ENCODE measurements at regions not wholly inside any gene's neighbourhood (a gene's known extent, or its start where the extent isn't known, plus 50 kb on each side); places are given as distances from the start of the nearest gene placed in this dataset.

GRCh38 chr2:16566701-16567100 lies 98.9 kb downstream of the CYRIA start:
- TF ChIP-seq, protein P1, sequence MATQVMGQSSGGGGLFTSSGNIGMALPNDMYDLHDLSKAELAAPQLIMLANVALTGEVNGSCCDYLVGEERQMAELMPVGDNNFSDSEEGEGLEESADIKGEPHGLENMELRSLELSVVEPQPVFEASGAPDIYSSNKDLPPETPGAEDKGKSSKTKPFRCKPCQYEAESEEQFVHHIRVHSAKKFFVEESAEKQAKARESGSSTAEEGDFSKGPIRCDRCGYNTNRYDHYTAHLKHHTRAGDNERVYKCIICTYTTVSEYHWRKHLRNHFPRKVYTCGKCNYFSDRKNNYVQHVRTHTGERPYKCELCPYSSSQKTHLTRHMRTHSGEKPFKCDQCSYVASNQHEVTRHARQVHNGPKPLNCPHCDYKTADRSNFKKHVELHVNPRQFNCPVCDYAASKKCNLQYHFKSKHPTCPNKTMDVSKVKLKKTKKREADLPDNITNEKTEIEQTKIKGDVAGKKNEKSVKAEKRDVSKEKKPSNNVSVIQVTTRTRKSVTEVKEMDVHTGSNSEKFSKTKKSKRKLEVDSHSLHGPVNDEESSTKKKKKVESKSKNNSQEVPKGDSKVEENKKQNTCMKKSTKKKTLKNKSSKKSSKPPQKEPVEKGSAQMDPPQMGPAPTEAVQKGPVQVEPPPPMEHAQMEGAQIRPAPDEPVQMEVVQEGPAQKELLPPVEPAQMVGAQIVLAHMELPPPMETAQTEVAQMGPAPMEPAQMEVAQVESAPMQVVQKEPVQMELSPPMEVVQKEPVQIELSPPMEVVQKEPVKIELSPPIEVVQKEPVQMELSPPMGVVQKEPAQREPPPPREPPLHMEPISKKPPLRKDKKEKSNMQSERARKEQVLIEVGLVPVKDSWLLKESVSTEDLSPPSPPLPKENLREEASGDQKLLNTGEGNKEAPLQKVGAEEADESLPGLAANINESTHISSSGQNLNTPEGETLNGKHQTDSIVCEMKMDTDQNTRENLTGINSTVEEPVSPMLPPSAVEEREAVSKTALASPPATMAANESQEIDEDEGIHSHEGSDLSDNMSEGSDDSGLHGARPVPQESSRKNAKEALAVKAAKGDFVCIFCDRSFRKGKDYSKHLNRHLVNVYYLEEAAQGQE (IDR thresholded peaks at IDR 0.05; ENCODE audit: insufficient read depth in 1 of 2, low read depth in 2 of 2, low read length in 2 of 2) = no peak
- no peak for TF ChIP-seq POLR2AphosphoS5 (IDR thresholded peaks at IDR 0.05; ENCODE audit: low read depth, low read length)
- TF ChIP-seq SIN3A (IDR thresholded peaks at IDR 0.05; ENCODE audit: borderline replicate concordance, insufficient read depth, low read length) = no peak
- TF ChIP-seq TAF1 (IDR thresholded peaks at IDR 0.05; ENCODE audit: borderline replicate concordance, insufficient read depth, low read length) = no peak
- TF ChIP-seq FOXP2 (optimal IDR thresholded peaks at IDR 0.05; ENCODE audit: borderline replicate concordance, extremely low read depth, extremely low read length, insufficient read depth) = no peak

- TF ChIP-seq, protein P1 (IDR thresholded peaks at IDR 0.05; ENCODE audit: insufficient read depth in 1 of 2, low read depth in 2 of 2, low read length in 2 of 2) = no peak
- no peak for TF ChIP-seq TAF1 (IDR thresholded peaks at IDR 0.05; ENCODE audit: borderline replicate concordance, insufficient read depth, low read length)
- TF ChIP-seq POLR2AphosphoS5 (IDR thresholded peaks at IDR 0.05; ENCODE audit: low read depth, low read length) = no peak
- TF ChIP-seq SIN3A (IDR thresholded peaks at IDR 0.05; ENCODE audit: borderline replicate concordance, insufficient read depth, low read length) = no peak
- TF ChIP-seq FOXP2 (optimal IDR thresholded peaks at IDR 0.05; ENCODE audit: borderline replicate concordance, extremely low read depth, extremely low read length, insufficient read depth) = no peak
Measured at GRCh38 chr2:16565481-16565880, 100.2 kb downstream of the CYRIA start.

DNA sequence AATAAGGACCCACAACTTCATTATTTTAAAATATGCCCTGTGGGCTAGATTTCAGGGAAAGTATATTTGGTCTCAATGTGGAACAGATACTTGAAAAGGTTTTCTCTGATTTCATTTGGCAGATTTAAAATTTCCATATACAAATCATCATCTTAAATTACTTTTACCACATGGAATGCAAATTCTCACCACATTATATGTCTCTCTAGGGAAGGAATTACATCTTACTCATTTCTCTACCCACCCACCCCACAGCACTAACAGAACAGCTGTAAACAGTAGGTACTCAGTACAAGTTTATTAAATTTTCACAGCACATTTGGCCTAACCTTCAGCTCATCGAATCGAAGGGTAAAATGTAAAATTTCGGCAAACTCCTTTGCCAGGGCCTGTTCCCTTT lies 104.0 kb downstream of the CYRIA start:
- TF ChIP-seq SIN3A (IDR thresholded peaks at IDR 0.05; ENCODE audit: borderline replicate concordance, insufficient read depth, low read length) = no peak
- TF ChIP-seq, protein P1 (IDR thresholded peaks at IDR 0.05; ENCODE audit: insufficient read depth in 1 of 2, low read depth in 2 of 2, low read length in 2 of 2) = no peak
- TF ChIP-seq TAF1 (IDR thresholded peaks at IDR 0.05; ENCODE audit: borderline replicate concordance, insufficient read depth, low read length) = no peak
- TF ChIP-seq POLR2AphosphoS5 (IDR thresholded peaks at IDR 0.05; ENCODE audit: low read depth, low read length) = no peak
- TF ChIP-seq FOXP2 (optimal IDR thresholded peaks at IDR 0.05; ENCODE audit: borderline replicate concordance, extremely low read depth, extremely low read length, insufficient read depth) = no peak

DNA sequence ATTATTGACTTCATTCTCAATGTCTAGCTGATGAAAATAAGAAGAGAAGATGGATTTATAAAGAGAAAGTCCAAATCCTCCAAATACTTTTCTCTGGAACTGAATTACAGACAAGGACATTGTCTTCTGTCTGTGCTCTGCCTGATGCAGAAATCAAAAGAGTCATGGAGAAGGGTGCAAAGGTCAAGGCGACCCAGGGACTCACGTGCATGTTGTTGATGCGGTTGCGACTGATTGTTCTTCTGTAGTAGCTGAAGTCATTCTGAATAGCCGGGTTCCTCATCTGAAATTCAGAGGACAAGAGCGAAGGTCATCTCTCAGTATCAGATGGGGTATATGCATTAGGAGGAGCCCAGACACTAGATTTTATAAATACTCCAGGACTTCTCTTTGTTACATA lies 104.4 kb downstream of the CYRIA start:
- TF ChIP-seq, protein P1 (IDR thresholded peaks at IDR 0.05; ENCODE audit: insufficient read depth in 1 of 2, low read depth in 2 of 2, low read length in 2 of 2) = no peak
- TF ChIP-seq POLR2AphosphoS5 (IDR thresholded peaks at IDR 0.05; ENCODE audit: low read depth, low read length) = no peak
- no peak for TF ChIP-seq SIN3A (IDR thresholded peaks at IDR 0.05; ENCODE audit: borderline replicate concordance, insufficient read depth, low read length)
- no peak for TF ChIP-seq FOXP2 (optimal IDR thresholded peaks at IDR 0.05; ENCODE audit: borderline replicate concordance, extremely low read depth, extremely low read length, insufficient read depth)
- no peak for TF ChIP-seq TAF1 (IDR thresholded peaks at IDR 0.05; ENCODE audit: borderline replicate concordance, insufficient read depth, low read length)
